ENCODE measurements at regions not wholly inside any gene's neighbourhood (a gene's known extent, or its start where the extent isn't known, plus 50 kb on each side); places are given as distances from the start of the nearest gene placed in this dataset.

- no peak for TF ChIP-seq POLR2AphosphoS5 (IDR thresholded peaks at IDR 0.05; ENCODE audit: low read depth, low read length)
- no peak for TF ChIP-seq POLR2A (IDR thresholded peaks at IDR 0.05; ENCODE audit: low read depth, low read length)
These were observed 188.6 kb upstream of the PSMD7 start for GRCh38 chr16:74107795-74108610.
